ENCODE measurements at regions not wholly inside any gene's neighbourhood (a gene's known extent, or its start where the extent isn't known, plus 50 kb on each side); places are given as distances from the start of the nearest gene placed in this dataset.
"Not testable (repeated sequence)": the region's sequence is repeated elsewhere in the genome, so short reads cannot be mapped to it uniquely, and the experiment has no call there.

- Mint-ChIP-seq H3K9me3 (no peaks in the 10 kb centered on the region), H3K4me1 (no peaks in the 10 kb centered on the region), H3K4me3 (no peak overlapping the region), H3K36me3 (no peaks in the 10 kb centered on the region), H3K27me3 (ENCODE audit: low read depth) (peaks cover 4% of the 10 kb centered on the region), H3K27ac (no peak overlapping the region)
- TF ChIP-seq CTCF (IDR thresholded peaks at IDR 0.05; ENCODE audit: unreplicated experiment), result no peak
- no peak for DNase-seq (ENCODE audit: low spot score in 2 of 2, unreplicated experiment in 2 of 2)
Measured at GRCh38 chr1:191427593-191427992, 730.7 kb upstream of the RGS18 start.

- H3K4me3 Mint-ChIP-seq, result no peak overlapping the region
- no peaks in the 10 kb centered on the region for H3K36me3 Mint-ChIP-seq
- H3K27ac Mint-ChIP-seq, result no peak overlapping the region
- no peaks in the 10 kb centered on the region for H3K4me1 Mint-ChIP-seq
- no peak for TF ChIP-seq CTCF (IDR thresholded peaks at IDR 0.05; ENCODE audit: unreplicated experiment)
- peaks cover 4% of the 10 kb centered on the region for H3K27me3 Mint-ChIP-seq (ENCODE audit: low read depth)
- DNase-seq (ENCODE audit: low spot score in 2 of 2, unreplicated experiment in 2 of 2), result no peak
- peaks cover 33% of the 10 kb centered on the region for H3K9me3 Mint-ChIP-seq
Measured at GRCh38 chr1:191432817-191433216, 725.4 kb upstream of the RGS18 start.

DNA sequence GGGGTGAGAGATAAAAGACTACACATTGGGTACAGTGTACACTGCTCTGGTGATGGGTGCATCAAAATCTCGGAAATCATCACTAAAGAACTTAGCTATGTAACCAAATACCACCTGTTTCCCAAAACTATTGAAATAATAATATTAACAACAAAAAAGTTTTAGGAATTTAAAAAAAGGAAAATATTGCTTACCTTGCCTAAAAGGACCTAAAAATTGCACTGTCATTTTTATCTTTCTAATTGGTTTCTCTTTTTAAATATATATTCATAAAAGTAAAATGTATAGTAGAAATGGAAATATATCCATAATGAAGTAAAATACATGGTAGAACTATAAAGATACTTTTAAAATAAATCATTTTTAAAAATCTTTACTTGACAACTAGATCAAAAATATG, 719.3 kb upstream of the RGS18 start:
- H3K4me1 Mint-ChIP-seq, result no peaks in the 10 kb centered on the region
- H3K36me3 Mint-ChIP-seq, result no peaks in the 10 kb centered on the region
- TF ChIP-seq CTCF (IDR thresholded peaks at IDR 0.05; ENCODE audit: unreplicated experiment), result no peak
- H3K27me3 Mint-ChIP-seq (ENCODE audit: low read depth), result no peaks in the 10 kb centered on the region
- DNase-seq (ENCODE audit: low spot score in 2 of 2, unreplicated experiment in 2 of 2), result no peak
- peaks cover 41% of the 10 kb centered on the region for H3K9me3 Mint-ChIP-seq
- no peak overlapping the region for H3K27ac Mint-ChIP-seq
- H3K4me3 Mint-ChIP-seq, result no peak overlapping the region

DNA sequence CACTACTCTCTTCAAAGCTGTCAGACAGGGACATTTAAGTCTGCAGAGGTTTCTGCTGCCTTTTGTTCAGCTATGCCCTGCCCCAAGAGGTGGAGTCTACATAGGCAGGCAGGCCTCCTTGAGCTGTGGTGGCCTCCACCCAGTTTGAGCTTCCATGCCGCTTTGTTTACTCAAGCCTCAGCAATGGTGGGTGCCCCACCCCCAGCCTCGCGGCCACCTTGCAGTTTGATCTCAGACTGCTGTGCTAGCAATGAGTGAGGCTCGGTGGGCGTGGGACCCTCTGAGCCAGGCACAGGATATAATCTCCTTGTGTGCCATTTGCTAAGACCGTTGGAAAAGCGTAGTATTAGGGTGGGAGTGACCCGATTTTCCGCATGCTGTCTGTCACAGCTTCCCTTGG, 710.0 kb upstream of the RGS18 start:
- H3K36me3 Mint-ChIP-seq; H3K9me3 Mint-ChIP-seq; H3K27me3 Mint-ChIP-seq (ENCODE audit: low read depth); DNase-seq (ENCODE audit: low spot score in 2 of 2, unreplicated experiment in 2 of 2); H3K4me1 Mint-ChIP-seq; H3K4me3 Mint-ChIP-seq; H3K27ac Mint-ChIP-seq: not testable (repeated sequence)

DNA sequence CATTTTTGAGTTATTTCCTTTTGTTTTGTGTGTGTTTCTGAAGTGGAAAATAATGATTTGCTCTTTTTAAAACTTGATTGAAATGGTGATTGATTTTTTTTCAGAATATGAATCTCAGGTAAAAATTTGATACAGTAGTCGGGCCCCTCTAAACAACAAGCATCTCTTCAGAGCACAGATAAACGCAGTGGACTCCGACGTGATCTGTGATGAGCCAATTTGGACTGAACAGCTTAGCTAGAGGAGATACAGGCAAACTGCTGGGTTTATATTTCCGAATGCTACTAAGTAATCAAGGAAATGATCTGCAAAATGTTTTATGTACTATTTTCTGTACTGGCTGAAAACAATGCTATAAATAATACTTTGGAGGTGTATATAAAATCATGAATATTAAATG, 705.7 kb upstream of the RGS18 start:
- Mint-ChIP-seq H3K4me3 (no peak overlapping the region), H3K9me3 (no peaks in the 10 kb centered on the region), H3K4me1 (no peaks in the 10 kb centered on the region), H3K27ac (no peak overlapping the region), H3K36me3 (no peaks in the 10 kb centered on the region), H3K27me3 (ENCODE audit: low read depth) (no peaks in the 10 kb centered on the region)
- no peak for DNase-seq (ENCODE audit: low spot score in 2 of 2, unreplicated experiment in 2 of 2)
- TF ChIP-seq CTCF (IDR thresholded peaks at IDR 0.05; ENCODE audit: unreplicated experiment), result no peak

GRCh38 chr1:191453487-191453886, 704.8 kb upstream of the RGS18 start:
- Mint-ChIP-seq H3K4me3 (no peak overlapping the region), H3K9me3 (no peaks in the 10 kb centered on the region), H3K4me1 (no peaks in the 10 kb centered on the region), H3K36me3 (no peaks in the 10 kb centered on the region), H3K27me3 (ENCODE audit: low read depth) (no peaks in the 10 kb centered on the region), H3K27ac (no peak overlapping the region)
- TF ChIP-seq CTCF (IDR thresholded peaks at IDR 0.05; ENCODE audit: unreplicated experiment), result no peak
- DNase-seq (ENCODE audit: low spot score in 2 of 2, unreplicated experiment in 2 of 2), result no peak
